ENCODE measurements at regions not wholly inside any gene's neighbourhood (a gene's known extent, or its start where the extent isn't known, plus 50 kb on each side); places are given as distances from the start of the nearest gene placed in this dataset.
"Not testable (repeated sequence)": the region's sequence is repeated elsewhere in the genome, so short reads cannot be mapped to it uniquely, and the experiment has no call there.

DNA sequence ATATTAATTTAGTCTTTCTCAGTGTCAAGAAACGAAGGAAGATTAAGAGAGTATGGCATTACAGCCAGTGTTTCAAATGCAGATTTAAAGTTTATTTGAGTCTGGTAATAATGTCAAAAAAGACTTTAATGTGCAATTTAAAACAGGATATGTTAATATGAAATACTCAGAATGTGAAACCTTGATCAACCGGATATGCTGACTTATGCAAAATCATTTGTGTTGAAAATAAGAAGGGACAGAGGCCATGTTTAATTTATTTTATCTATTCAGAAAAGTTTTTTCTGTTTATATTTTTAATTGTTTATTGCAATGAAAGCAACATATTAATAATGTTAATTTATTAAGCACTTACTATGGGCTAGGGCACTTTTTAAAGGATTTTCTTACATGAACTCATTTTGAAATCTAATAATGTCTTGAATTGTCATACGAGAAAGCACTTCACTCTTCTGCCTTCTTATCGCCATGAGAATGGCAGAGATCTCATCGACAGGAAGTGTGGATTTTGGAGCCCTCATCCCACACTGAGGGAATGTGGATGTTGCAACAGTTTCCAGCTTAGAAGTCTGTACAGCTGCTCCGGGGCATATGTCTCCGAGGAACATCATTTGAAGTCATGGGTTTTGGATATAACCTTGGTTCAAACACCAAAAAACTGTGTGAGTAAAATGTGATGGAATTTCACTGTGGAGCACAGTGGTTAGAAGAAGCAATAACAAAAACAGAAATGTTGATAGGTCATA lies 1410.4 kb downstream of the EPHA7 start:
- no peak for DNase-seq

GRCh38 chr6:92000112-92000511 lies 1413.2 kb upstream of the MAP3K7 start:
- no peak for DNase-seq

- no peak for DNase-seq
These were observed 1407.9 kb upstream of the MAP3K7 start for GRCh38 chr6:91994787-91995186.

DNA sequence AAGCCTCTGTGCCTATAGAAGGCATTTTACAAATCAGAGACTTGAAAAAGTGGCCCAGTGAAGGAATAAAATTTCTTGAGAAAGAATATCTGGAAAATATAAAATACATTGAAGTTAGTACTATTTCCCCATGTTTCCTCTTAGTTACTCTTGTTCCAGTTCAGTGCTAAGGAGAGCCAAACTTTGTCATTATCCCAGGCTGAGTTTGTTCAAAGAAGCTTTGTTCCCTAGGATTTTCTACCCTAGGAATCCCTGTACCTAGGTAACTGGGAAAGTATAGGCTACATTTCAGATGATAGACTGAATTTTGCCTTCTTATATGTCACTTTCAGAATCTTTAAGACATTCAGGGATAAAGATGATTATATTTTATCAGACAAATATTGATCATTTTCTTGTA lies 1395.7 kb upstream of the MAP3K7 start:
- DNase-seq: no peak

- DNase-seq: no peak
These were observed 1389.9 kb upstream of the MAP3K7 start for GRCh38 chr6:91976797-91977196.

- no peak for DNase-seq
These were observed 1383.8 kb upstream of the MAP3K7 start for GRCh38 chr6:91970700-91971099.

- no peak for DNase-seq
These were observed 1379.0 kb upstream of the MAP3K7 start for GRCh38 chr6:91965872-91966271.

DNA sequence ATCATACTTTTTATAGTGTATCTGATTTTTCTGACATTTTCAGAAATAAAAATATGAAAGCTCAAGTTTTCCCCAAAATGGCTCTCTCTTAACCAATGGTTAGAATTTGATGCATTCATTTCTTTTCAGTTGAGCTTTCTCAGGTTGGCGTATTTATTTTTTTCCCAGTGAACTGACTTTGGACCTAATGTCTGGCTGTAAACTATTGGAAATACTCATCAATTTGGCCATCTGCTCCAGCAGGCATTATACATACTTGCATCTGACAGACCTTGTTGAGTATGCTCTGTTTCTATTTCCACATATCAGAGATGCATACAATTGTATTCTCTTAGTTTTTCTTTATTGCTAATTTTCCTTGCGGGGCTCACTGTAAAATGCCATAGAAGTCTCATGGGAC lies 1374.8 kb upstream of the MAP3K7 start:
- DNase-seq: no peak

DNA sequence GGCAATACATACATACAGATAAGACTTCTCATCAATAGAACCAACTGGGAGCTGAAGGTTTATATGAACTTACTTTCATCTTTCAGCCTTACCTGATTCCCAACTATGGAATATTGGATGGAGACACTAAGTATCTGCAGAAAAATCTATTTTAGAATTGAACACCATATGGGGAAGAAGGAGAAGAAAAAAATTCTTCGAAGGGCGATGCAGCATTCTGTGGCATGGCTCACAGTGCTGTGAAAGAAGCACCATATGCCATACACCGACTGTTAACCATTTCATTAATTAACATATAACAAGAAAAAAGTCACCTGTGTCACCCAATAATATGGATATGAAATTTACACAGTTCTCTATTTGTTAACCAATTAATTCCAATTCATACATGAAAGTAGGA lies 1374.4 kb upstream of the MAP3K7 start:
- DNase-seq: no peak

DNA sequence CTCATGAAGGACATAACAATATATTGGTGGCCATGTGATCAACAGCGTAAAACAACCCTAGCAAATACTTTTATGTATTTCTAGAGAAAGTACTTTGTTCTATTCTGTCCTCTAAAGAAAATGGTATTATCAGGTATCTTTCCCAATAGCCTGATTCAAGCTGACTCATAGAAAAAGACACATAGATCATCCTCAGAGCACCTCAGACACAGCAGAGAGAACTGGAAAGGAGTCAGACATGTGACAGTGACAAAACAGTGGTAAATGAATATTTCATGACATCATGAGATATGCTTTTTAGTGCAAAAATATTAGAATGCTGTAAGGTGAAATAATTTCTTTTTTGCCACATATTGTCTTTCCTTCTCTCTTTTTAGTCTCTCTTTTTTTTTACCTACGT lies 1355.0 kb upstream of the MAP3K7 start:
- DNase-seq: no peak

DNA sequence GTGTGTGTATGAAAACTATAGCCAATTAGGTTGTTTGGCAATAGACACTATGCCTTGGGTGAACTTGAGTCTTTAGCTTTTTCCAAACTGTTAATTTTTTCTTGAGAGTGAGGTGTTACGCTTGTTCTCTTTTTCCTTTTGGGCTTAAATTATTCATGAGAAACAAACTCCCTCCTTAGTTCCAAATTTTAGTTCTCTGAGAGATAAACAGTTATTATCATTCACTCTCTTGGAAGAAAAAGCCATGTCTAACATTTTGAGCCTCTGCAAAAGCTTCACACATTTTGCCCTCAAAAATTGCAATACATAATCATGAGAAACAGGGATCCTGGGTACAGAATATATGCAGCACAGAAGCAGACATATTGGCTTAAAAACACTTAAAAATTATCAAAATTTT lies 1353.9 kb upstream of the MAP3K7 start:
- no peak for DNase-seq

GRCh38 chr6:91926827-91927226 lies 1340.0 kb upstream of the MAP3K7 start:
- DNase-seq: no peak

DNA sequence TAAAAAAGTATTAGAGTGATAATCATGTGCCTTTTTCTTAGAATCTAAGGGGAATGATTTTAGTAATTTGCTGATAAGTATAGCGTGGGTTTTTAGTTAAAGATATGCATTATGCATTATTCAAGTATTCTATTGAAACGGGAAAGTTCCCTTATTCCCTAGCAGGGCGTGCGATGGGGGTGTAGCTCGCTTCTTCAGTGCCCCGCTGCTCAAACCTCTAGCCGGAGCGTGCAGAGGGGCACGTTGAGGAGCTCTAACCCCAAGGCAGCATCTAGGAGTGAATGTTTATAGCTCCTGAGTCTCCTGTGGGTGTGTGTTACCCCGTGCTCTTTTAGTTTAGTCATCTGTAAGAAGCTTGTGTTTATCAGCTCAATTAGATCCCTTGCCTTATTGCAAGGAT lies 1339.5 kb upstream of the MAP3K7 start:
- DNase-seq: no peak

DNA sequence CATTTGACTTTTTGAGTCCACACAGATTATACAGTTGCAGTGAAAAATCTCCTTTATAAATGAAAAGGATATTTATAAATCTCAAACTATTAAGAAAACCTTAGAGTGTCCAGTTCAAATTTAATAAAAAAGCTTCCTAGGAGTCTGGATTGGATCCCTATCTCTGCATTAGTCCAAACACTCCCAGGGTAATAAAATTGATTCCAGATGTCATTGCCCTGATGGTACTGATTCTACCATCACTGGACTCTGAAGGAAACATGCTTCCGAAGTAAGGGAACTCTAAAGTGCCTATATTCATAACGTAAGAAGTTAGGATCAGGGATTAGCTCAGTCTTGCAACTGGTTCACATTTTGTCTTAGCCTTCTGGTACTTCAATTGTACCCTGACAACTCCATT lies 1325.1 kb upstream of the MAP3K7 start:
- no peak for DNase-seq

- DNase-seq: no peak
These were observed 1317.8 kb upstream of the MAP3K7 start for GRCh38 chr6:91904586-91905164.

DNA sequence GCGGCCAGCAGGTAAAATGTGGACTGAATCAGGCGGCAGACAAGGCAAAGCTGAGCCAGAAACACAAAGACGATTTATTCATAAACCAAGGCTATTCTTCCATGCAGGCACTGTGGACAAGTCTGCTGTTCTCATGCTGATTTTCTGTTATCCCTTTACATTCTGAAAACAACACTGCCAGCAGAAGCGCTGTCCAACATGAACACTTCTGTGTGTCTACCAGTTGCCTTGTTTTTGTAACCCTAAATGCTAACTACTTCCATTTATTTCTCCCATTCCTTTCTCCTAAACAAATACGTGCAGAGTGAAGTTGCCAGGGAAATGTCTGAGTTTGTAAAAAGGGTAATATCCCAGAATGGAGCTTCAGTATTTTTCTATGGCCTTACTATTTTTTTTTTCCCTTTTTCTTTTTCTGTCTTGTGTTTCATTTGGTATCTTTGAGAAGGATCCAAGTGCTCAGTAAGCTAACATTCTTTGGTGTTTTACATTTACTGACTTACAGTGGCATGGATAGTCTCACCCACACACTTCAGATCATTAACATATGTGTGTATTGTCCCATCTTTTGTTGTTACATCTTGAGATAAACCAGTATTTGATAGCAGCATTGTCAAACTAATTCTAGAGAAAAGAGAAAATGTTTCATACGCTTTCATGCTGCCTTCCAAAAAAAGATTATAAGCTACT lies 1308.9 kb upstream of the MAP3K7 start:
- DNase-seq: no peak

DNA sequence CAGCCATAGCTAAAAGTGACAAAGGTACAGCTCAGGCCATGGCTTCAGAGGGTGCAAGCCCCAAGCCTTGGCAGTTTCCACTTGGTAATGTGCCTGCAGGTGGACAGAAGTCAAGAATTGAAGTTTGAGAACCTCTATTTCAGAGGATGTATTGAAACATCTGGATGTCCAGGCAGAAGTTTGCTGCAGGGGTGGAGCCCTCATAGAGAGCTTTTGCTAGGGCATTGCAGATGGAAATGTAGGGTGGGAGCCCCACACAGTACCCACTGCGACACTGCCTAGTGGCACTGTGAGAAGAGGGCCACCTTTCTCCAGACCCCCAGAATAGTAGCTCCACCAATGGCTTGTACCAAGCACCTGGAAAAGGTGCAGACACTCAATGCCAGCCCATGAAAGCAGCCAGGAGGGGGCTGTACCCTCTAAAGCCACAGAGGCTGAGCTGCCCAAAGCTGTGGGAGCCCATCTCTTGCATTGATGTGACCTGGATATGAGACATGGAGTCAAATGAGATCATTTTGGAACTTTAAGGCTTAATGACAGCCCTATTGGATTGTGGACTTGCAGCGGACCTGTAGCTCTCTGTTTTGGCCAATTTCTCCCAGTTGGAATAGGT lies 1299.4 kb upstream of the MAP3K7 start:
- no peak for DNase-seq

- not testable (repeated sequence) for DNase-seq
These were observed 1294.9 kb upstream of the MAP3K7 start for GRCh38 chr6:91881791-91882190.

DNA sequence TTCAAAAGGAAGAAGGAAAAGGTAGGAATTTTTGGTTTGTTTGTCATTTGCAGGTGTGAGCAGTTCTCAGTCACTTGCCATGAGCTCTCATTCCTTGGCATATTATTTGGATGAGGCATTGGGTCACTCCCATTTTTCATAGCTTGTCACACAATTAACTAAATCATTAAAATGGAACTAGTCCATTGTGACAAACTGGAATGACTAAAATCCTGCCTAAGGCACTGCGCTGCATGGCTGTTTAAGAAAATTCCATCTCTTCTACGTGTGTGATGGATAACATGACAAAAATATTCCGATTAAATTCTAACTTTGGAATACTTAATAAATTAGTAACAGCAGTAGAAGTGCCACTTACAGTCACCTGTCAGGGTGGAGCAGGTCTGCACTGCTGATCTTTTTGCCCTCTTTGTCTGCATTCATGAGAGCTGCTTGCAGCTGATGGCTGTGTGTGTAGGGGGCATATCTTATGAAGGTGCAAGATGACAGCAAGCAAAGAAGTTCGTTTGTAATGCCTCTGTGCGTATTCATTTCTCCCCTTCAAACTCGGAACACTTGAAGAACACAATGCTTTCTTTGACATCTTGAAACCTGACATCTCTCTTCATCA lies 1292.6 kb upstream of the MAP3K7 start:
- DNase-seq: no peak

- no peak for DNase-seq
These were observed 1291.1 kb upstream of the MAP3K7 start for GRCh38 chr6:91877994-91878393.

DNA sequence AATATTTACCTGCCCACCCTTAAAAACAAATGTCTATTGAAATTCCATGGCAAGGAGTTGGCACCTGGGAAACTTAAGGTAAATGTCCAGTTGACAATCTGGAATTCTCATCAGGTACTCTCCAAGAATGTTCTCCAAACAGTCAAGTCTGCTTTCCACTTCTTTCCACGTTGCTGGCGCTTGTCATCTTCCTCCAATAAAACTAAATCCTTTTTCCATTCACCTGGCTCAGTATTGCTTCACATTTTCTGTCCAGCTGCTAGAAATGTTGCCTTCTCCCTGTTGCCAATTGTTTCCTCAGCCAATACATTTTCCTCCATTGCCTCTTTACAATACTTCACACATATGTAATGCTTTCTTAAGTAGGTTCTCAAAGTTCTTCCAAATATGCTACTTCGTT lies 1288.1 kb upstream of the MAP3K7 start:
- DNase-seq: no peak

DNA sequence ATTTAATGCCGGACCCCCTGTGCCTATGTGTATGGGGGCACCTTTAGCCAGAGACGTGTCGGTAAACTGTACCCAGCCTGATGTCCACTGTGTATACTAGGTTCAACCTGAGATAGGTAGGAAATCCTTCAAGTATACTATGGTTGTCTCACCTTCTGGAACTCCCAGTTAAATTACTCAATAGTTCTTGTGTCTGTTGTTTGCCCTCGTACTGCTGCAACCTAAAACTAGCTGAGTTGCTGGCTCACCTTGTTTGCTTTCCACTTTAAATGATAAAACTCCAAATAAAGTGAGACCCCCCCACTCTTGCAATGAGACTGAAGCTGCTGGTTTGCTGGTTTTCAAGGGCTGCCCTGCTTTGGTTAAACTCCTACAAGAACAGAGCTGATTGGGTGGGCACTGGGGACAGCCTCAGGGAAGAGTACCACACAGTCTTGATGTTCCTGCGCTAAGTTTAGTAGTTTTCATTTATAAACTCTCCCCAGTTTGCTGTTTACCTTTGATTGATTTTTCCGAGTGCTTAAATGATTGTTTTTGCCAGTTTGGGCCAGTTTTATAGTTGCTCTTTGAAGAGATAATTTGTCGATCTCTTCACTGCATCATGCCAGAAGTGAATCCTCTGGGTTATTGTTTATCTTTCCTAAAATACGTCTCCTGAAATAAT lies 1281.8 kb upstream of the MAP3K7 start:
- DNase-seq: no peak

- DNase-seq: no peak
These were observed 1279.0 kb upstream of the MAP3K7 start for GRCh38 chr6:91865889-91866288.
